ENCODE measurements at regions not wholly inside any gene's neighbourhood (a gene's known extent, or its start where the extent isn't known, plus 50 kb on each side); places are given as distances from the start of the nearest gene placed in this dataset.

DNA sequence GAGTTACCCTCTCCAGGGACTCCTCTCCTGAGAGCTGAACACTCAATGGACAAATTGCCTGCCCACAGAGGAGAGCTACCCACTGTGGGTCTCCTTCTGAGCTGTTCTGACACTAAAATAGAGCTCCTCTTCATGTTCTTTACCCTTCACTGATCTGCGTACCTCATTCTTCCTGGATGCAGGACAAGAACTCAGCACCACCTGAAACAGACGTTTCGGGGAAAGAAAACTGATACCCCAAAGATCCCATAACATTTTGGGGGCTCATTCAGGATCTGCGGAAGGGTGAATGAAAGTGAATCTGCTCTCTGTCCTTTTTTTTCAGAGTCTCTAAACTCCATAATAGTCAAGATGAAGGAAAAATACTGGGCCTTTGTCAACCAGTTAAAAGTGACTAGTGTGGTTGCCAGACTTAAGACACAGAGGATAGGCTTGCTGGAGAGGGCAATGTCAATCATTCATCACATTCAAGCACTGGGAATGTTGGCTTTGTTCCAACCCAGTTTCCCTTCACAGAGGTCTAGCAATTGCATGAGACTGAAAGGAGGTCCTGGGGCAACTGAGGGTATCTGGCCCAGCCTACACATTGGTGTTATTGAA lies 136.7 kb upstream of the SLITRK6 start:
- no peak for TF ChIP-seq CTCF (IDR thresholded peaks at IDR 0.05; ENCODE audit: control extremely low read depth, extremely low read depth, low read depth, missing control alignments)
- POLR2A ChIA-PET, result no interaction called here
- CTCF ChIA-PET, result no interaction called here
- no peak for DNase-seq (ENCODE audit: extremely low spot score)

DNA sequence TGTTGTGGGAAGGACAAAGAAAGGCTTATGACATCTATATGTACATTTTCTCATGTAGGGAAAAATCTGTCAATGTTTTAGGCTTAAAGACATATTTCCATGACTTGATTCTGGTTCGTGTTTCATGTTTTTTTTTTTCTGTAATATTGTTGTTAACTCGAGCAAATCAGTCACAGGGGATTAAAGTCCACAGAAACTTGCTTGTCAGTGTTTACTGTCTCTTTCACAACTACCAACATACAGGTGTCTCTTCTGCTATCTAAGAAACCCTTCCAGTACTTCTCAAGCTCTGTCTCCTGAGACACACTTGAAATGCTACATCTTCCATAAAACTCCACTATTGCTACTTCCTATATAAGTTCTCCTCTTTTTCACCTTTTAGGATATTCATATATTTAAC lies 130.9 kb upstream of the SLITRK6 start:
- TF ChIP-seq CTCF (IDR thresholded peaks at IDR 0.05; ENCODE audit: control extremely low read depth, extremely low read depth, low read depth, missing control alignments), result no peak
- ChIA-PET CTCF (no interaction called here), POLR2A (no interaction called here)
- no peak for DNase-seq (ENCODE audit: extremely low spot score)

DNA sequence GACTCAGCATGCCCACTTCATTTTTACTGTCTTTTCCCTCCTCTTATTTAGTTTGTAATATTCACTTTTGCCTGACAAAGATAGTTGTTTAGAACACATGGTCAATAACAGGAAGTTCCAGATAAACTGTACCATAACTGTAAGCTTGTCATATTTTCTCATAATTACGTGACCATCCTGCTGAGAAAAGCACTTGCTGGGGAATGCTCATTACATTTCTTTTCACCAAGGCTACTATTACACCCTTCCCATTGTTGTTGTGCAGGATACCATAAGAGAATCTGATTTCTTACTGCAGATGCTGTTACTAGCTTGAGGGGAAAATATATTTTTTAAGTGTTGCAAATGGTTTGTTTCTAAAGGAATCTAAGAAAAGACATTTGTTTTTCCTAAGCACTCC lies 111.7 kb upstream of the SLITRK6 start:
- no peak for TF ChIP-seq CTCF (IDR thresholded peaks at IDR 0.05; ENCODE audit: control extremely low read depth, extremely low read depth, low read depth, missing control alignments)
- ChIA-PET POLR2A (no interaction called here), CTCF (no interaction called here)
- no peak for DNase-seq (ENCODE audit: extremely low spot score)

GRCh38 chr13:85900521-85900920 lies 101.3 kb upstream of the SLITRK6 start:
- TF ChIP-seq CTCF (IDR thresholded peaks at IDR 0.05; ENCODE audit: control extremely low read depth, extremely low read depth, low read depth, missing control alignments), result no peak
- ChIA-PET CTCF (no interaction called here), POLR2A (no interaction called here)
- no peak for DNase-seq (ENCODE audit: extremely low spot score)

- ChIA-PET CTCF (no interaction called here), POLR2A (no interaction called here)
- DNase-seq (ENCODE audit: extremely low spot score), result no peak
- no peak for TF ChIP-seq CTCF (IDR thresholded peaks at IDR 0.05; ENCODE audit: control extremely low read depth, extremely low read depth, low read depth, missing control alignments)
Measured at GRCh38 chr13:85896516-85897450, 97.6 kb upstream of the SLITRK6 start.

- no peak for DNase-seq (ENCODE audit: extremely low spot score)
- no peak for TF ChIP-seq CTCF (IDR thresholded peaks at IDR 0.05; ENCODE audit: control extremely low read depth, extremely low read depth, low read depth, missing control alignments)
- POLR2A ChIA-PET, result no interaction called here
- CTCF ChIA-PET, result interaction anchor here (1.3 kb wide), 1 partner anchor 22 kb away, joined by 3 read pairs; no protein-coding TSS in a partner anchor
Measured at GRCh38 chr13:85887406-85887805, 88.2 kb upstream of the SLITRK6 start.
